ENCODE measurements at regions not wholly inside any gene's neighbourhood (a gene's known extent, or its start where the extent isn't known, plus 50 kb on each side); places are given as distances from the start of the nearest gene placed in this dataset.
"Not testable (repeated sequence)": the region's sequence is repeated elsewhere in the genome, so short reads cannot be mapped to it uniquely, and the experiment has no call there.

GRCh38 chr14:88985654-88986053 is 161.2 kb downstream of the TTC8 start:
- DNase-seq (ENCODE audit: low spot score), result no peak

GRCh38 chr14:88986146-88986841 is 161.8 kb downstream of the TTC8 start:
- DNase-seq (ENCODE audit: low spot score), result no peak

DNA sequence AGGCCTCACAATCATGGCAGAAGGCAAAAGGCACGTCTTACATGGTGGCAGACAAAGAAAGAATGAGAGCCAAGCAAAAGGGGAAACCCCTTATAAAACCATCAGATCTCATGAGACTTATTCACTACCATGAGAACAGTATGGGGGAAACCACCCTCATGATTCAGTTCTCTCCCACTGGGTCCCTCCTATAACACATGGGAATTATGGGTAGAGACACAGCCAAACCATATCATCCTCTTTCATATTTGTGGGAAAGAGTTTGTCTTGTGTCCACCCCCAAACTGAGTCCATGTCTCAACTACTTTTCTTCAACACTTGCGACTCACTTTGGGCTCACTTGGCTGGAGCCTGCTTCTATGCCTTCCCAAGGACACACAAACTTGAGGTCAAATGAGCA is 162.5 kb downstream of the TTC8 start:
- not testable (repeated sequence) for DNase-seq (ENCODE audit: low spot score)

GRCh38 chr14:88987516-88987915 is 163.1 kb downstream of the TTC8 start:
- no peak for DNase-seq (ENCODE audit: low spot score)

DNA sequence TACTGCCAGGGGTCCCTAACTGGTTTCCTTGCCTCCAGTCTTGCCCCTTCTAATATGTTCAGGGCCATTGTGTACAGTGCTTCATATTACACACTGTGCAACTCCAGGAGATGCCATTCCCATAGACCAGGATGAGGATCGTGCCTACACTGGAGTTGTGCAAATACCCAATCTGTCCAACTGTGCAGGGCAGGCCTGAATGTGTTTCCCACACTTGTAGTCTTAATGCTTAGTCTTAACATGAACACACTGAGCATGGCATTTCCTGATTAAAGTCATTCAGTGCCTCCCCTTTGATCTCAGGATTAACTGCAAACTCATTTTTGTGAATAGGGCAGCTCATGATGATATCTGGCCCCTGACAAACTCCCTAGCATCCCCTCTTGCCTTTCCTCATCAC is 165.5 kb downstream of the TTC8 start:
- no peak for DNase-seq (ENCODE audit: low spot score)

DNA sequence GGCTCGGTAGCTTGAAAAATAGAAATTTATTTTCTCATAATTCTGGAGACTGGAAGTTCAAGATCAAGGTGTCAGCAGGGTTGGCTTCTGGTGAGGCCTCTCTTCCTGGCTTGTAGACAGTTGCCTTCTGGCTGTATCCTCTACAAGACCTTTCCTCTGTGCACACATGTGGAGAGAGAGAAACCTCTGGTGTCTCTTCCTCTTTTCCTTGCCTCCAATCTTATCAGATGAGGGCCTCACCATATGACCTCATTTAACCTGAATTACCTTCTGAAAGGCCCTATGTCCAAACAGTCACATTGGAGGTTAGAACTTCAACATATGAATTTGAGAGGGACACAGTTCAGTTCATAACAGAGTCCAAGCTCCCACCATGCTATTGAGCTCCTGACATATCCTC is 166.4 kb downstream of the TTC8 start:
- DNase-seq (ENCODE audit: low spot score), result no peak

DNA sequence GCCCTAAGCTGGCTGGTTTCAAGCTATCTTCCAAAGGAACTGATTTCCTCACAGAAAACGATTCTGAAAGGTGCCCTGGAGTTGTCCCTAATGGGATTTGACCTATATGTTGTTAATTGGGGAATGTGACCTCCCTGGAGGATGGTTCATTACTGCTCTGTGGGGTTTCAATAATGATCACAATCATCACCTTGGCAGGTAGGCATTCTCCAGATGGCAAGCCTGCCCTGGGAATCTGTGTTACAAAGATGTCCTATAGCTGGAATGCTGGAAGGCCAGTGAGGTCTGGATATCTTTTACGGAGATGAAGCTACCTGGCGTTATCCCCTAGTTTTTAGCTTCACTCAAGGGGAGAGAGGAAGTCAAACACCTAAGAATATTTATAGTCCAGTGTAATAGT is 167.6 kb downstream of the TTC8 start:
- DNase-seq (ENCODE audit: low spot score), result no peak

- DNase-seq (ENCODE audit: low spot score), result no peak
Observed at GRCh38 chr14:88993946-88994345, 169.5 kb downstream of the TTC8 start.

DNA sequence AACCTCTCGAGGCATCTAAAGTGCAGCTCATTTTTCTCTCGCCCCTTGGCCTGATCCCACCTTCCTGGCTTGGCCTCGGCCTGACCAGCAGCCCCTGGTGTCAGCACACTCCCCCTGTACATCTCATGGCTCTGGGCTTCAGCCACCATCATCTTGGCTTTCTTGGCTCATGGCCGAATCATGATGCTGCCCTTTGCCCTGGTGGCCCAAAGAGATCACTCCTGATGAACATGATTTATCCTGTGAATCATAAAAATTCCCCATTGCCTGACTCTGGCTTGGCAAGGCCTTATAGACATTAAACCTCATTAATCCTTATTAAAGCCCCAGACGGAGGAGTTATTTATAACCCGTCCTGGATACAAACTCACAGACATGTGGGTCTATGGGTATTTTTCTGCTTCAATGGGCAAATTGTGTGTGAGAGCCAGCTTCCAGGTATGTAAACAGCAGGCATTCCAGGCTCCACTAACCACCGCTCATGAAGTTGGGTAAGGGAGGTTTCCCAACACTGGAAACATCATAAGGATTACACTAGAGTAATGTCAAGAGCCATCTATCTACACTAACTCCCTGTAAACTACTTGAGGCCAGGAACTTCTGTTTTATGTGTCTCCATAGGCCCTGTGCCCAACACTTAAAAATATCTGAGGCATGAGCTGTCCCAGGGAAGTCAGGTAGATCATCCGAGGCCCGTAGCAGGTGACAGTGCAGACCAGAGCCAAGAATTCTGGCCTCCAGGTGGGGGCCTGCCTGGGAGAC is 171.2 kb downstream of the TTC8 start:
- DNase-seq (ENCODE audit: low spot score), result no peak

DNA sequence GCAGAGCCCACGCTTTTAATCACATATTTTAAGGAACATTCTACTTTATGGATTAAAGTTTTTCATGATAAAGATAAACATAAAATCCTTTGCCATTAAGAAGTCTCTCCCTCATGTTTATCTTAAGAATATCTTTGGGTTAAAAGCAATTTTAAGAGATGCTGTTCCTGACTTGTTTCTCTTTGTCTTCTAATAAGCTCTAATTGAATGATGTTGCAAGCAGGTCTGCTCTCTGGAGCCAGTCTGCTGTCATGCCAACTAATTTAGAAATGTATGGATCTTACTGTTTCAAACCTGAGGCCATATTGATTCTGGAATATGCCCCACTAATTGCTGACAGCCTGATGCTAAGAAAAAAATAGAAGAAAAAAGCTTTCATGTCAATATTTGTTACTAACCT is 173.6 kb downstream of the TTC8 start:
- no peak for DNase-seq (ENCODE audit: low spot score)

- DNase-seq (ENCODE audit: low spot score), result no peak
Observed at GRCh38 chr14:88999137-88999536, 174.7 kb downstream of the TTC8 start.

- DNase-seq (ENCODE audit: low spot score), result peak; percentile 36
Observed at GRCh38 chr14:89000007-89000942, 175.8 kb downstream of the TTC8 start.

GRCh38 chr14:89004166-89004565 is 179.7 kb downstream of the TTC8 start:
- no peak for DNase-seq (ENCODE audit: low spot score)

GRCh38 chr14:89007906-89008305 is 183.5 kb downstream of the TTC8 start:
- no peak for DNase-seq (ENCODE audit: low spot score)

- DNase-seq (ENCODE audit: low spot score), result no peak
Observed at GRCh38 chr14:89011355-89012281, 187.2 kb downstream of the TTC8 start.

DNA sequence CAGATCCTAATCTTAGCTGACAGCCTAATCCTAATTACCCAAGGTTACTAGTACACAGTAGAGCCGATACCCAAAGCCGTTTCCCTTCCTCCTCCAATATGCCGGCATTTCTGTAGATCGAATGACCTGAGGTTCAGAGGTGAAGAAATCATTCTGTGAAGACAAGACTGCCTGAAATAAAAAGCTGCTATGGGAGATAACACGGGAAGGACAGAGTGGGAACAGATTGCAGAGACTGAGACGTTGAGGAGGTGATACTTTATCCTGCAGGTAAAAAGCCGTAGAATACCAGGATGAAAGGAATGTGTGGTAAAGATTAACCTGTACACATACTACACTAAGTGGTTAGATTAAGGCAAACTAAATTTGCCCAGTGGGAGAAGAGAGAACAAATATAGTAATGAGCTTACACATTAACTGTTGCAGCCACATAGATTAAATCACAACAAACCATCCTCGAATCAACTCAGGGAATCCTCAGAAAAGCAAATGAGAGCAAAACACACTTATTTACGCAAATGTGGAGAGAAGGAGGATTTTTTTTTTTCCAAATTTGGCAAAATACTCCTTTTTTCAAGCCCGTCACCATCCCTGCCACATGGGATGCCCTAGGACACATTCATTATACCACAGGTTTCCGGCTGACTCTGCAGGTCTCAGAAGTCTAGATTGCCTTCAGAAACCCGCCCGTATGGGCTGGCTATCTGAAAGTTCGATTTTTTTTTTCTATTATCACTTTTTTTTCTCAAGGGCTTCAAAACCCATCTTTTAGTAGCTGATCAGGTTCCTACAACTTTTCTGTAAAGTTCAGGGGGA is 188.0 kb downstream of the TTC8 start:
- DNase-seq (ENCODE audit: low spot score), result no peak

DNA sequence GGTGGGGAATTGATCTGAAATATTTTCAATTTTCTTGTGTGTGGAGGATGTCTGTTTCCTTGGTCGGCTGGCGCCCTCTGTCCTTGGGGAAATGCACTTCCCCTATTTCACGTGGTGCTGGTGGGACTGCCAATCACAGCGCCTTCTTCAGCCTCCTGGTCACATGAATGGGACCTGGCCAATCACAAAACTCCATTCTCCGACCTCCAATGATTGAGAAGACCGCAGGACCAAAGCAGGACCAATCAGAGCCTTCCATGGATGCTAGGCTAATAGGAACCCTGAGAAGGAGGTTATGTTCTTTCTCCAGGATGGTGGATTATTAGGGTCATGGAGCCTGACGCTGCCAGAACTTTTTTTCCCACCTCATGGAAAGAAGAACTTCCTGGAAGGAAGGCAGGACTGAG is 188.7 kb downstream of the TTC8 start:
- DNase-seq (ENCODE audit: low spot score), result no peak

DNA sequence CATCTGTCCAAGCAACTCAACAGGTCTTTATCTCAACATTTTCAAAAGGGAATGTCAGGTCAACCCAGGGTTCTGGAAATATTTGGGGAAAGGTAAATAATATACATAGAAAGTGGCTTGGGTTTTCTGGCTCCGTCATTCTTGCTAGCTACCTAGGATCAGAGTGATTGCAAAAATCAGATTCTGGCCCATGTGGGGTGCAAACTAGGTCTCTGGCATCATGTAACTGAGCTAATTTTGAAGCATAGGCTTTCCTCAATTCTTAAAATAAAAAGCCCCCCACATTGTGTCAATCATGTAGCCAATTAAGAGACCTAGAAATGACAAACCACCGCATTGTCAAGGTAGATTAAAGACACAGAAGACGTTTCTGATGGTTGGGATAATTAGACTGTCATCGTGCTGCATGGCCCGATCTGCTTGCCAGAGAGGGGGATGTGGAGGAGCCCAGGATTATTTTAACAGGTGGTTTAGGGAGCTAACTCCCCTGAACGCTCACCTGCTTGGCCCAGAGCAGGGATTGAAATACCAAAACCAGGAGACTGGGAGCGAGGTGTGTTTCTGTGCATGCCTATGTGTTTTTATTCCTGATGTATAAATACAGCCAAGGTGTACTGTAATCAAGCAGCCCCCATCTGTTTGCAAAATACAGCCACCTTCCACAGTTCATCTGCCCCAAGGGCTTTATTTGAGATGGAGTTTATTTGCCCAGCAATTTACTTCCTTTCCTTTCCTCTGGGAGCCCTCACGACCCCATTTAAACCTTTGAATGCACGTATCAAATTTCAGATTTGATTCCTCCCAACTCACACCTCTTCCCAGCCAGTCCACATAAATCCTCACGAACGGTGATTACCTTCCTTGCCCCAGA is 189.5 kb downstream of the TTC8 start:
- DNase-seq (ENCODE audit: low spot score), result no peak

DNA sequence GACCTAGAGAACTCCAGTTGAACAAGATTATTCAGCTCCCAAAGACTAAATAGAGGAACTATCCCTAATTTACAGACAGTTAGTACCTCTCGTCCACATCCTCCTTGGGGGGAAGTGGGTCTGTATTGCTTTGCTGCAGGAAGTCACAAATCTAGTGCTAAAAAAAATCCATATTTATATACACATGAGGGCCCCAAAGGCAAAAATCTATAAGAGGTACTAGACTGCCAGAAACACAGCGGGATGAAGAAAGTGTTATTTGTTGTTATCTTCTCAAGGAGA is 190.1 kb downstream of the TTC8 start:
- DNase-seq (ENCODE audit: low spot score), result no peak

- DNase-seq (ENCODE audit: low spot score), result no peak
Observed at GRCh38 chr14:89015016-89015415, 190.6 kb downstream of the TTC8 start.

All from activated CD4-positive, alpha-beta T cell treated with anti-CD3 and anti-CD28 coated beads, Interleukin-2, Interleukin-4, amounts not matched to agents 100 ng/mL and 50 ng/mL, durations not matched to agents 16 hours and 8 hours (primary cell).